ENCODE measurements at regions not wholly inside any gene's neighbourhood (a gene's known extent, or its start where the extent isn't known, plus 50 kb on each side); places are given as distances from the start of the nearest gene placed in this dataset.

DNA sequence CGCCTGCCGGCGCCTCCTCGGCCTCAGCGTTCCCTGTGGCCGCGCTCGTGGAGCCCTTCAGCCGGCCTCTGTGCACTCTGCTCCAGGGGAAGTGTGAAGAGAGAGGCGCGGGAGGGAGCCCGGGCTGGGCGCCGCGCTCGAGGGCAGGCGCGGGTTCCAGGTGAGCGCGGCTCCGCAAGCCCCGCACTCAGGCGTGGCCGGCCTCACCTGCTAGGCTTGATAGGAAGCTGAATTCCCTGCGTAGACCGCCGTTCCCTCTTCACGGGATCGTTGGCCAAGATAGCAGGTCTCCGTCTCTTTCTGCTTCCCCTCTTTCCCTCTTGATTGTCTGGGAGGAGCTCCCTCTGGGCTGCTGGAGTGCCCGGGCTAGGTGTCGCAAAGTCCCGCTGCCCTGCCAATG lies 89.7 kb downstream of the ASCL4 start:
- TF ChIP-seq, protein P1, sequence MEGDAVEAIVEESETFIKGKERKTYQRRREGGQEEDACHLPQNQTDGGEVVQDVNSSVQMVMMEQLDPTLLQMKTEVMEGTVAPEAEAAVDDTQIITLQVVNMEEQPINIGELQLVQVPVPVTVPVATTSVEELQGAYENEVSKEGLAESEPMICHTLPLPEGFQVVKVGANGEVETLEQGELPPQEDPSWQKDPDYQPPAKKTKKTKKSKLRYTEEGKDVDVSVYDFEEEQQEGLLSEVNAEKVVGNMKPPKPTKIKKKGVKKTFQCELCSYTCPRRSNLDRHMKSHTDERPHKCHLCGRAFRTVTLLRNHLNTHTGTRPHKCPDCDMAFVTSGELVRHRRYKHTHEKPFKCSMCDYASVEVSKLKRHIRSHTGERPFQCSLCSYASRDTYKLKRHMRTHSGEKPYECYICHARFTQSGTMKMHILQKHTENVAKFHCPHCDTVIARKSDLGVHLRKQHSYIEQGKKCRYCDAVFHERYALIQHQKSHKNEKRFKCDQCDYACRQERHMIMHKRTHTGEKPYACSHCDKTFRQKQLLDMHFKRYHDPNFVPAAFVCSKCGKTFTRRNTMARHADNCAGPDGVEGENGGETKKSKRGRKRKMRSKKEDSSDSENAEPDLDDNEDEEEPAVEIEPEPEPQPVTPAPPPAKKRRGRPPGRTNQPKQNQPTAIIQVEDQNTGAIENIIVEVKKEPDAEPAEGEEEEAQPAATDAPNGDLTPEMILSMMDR (IDR thresholded peaks at IDR 0.05) = no peak

DNA sequence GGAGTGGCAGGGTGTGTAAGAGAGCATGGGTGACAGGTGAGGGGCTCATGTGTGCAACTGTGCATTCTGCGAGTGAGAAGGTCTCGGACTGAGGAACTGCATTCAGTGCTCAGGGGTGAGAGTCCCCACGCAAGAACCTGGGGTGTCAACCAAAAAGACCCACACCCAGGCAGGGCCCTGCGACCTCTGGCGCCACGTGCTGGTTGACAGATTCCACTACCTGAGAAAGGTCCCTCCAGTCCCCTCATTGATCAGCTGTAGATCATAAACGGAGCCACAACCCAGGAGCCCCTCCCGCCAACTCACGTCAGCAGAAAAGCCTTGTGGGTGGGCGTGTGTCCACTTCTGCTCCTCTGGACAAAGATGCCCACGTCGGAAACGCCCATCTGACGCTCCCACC lies 98.7 kb downstream of the ASCL4 start:
- TF ChIP-seq, protein P1 (IDR thresholded peaks at IDR 0.05) = no peak

DNA sequence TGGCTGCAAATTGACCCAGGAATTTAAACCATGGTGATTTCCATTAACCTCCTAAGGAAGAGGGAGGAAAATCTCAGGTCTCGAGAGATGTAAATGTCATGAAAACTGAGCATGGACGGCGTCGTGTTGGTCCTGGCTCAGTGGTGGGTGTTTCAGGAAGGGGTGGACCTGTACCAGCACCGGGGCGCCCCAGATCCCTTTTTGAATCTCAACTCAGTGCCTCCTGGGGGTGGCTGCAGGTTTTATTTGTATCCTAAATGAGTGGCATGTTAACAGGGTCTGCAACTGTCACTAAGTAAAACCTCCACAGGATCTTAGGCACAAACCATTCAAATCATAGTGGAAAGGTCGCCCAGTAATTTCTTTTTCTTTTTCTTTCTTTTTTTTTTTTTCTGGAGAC lies 101.3 kb downstream of the ASCL4 start:
- TF ChIP-seq, protein P1 (IDR thresholded peaks at IDR 0.05) = no peak

DNA sequence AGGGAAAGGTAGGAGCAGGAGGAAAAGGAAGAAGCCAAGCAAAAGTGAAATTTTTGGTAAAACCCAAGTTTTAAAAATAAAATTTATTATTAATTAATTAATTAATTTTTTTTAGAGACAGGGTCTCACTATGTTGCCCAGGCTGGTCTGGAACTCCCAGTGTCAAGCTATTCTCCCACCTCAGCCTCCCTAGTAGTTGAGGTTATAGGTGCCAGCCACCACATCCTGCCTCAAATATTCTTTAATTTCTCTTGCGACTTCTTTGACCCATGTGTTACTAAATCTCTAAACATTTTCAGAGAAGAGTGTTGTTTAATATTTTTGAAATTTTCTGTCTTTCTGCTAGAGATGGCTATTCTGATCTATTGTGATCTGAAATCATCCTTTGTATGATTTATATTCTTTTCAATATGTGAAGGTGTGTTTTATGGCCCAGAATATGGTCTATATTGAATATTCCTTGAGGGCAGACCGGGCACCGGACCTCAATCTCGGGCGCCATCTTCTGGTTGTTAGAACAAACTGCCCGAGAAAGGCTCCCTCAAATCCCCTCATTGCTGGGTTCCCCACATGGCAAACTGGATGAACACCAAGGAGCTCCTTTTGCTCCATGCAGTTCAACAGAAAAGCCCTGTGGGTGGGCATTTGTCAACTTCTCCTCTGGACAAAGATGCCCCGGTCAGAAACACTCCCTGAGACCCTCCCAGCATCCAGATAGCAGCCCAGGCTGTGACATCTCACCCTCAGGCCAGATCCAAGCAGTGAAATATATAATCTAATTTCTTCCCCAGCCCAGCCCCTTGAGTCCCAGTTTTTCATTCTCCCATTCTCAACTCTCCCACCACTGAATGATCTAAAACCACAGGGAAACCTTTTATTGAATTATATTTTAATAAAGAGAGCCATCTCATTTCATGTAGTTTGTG lies 110.5 kb downstream of the ASCL4 start:
- TF ChIP-seq, protein P1 (IDR thresholded peaks at IDR 0.05) = peak; percentile 84

DNA sequence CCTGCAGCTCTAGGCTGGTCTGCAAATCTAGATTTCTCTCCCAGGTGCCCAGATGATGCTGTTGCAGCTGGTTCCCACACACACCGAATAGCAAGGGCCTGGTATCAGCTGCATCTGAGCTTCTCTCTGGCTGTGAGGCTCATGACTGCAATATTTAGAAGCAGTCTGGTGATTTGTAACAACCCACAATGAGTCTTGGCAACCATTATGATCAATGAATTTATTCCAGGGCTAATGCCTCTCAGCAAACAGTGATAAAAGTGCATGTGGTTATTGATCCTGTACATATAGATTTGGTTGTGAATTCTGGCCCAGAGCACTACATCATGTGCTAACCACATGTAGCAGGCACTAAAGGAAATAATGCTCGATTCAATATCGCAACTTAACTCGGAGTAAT lies 114.3 kb downstream of the ASCL4 start:
- TF ChIP-seq, protein P1 (IDR thresholded peaks at IDR 0.05) = no peak

DNA sequence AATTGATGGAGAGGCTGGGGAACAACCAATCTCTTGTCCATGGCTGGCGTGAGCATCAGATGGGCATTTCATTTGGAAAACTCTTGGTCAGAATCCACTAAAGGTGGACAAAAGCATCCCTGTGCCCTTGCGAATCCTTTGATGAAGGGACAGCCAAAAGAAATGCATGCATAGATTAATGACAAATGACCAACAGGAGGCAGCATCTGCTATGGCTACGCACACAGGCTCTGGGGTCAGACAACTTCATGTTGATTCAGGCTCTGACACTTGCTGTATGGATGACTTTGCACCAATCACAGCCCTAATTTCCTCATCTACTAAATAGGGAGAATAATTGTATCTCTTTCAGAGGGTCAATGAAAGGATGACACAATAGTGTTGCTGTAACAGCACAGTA lies 117.5 kb downstream of the ASCL4 start:
- TF ChIP-seq, protein P1 (IDR thresholded peaks at IDR 0.05) = peak; percentile 70

DNA sequence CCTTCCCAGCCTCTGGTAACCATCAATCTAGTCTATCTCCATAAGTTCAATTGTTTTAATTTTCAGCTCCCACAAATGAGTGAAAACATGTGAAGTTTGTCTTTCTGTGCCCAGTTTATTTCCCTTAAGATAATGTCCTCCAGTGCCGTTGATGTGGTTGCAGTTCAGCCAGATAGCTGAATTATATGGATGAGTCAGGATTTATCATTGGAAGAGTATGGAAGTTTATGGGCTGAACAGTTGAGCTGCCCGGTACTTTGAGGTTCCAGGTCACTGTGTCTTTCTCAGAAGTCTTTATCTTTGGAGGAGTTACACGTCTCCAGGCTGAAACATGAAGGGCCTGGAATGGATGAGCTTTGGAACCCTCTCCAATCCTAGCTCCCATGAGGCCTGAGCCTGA lies 120.1 kb downstream of the ASCL4 start:
- TF ChIP-seq, protein P1 (IDR thresholded peaks at IDR 0.05) = no peak
